Colonic mucosa (tissue), 4 donors: ENCODE measurements at regions not wholly inside any gene's neighbourhood (a gene's known extent, or its start where the extent isn't known, plus 50 kb on each side); places are given as distances from the start of the nearest gene placed in this dataset.

Experiments used
- DNase-seq: peaks from one replicate; pipeline ENCODE4 v3.0.0-alpha.2; 2020
- H3K27ac ChIP-seq: fragments of 200-600 bp; one replicate; pipeline ENCODE4 v1.8.0; 2021
- H3K27me3 ChIP-seq: fragments of 200-600 bp; one replicate; pipeline ENCODE4 v1.8.0; 2021
- H3K36me3 ChIP-seq: fragments of 200-600 bp; one replicate; pipeline ENCODE4 v1.8.0; 2021
- H3K4me1 ChIP-seq: fragments of 200-600 bp; one replicate; pipeline ENCODE4 v1.8.0; 2021; ENCODE audit warnings: mild to moderate bottlenecking
- H3K4me3 ChIP-seq: fragments of 200-600 bp; one replicate; pipeline ENCODE4 v1.8.0; 2021
- H3K9ac ChIP-seq, 2 donors: one replicate each; pipeline ENCODE4 v1.7.0; 2013; ENCODE audit warnings: control low read depth in 2 of 2, low read depth in 2 of 2, low read length in 2 of 2
- H3K9me3 ChIP-seq: fragments of 200-600 bp; one replicate; pipeline ENCODE4 v1.8.0; 2021
- intact Hi-C: fragments of 100-400 bp; cut with DNase I; formaldehyde crosslinking; loops from one replicate; pipeline ENCODE4 v1.14.1; 2022
- TF ChIP-seq, protein P1 (sequence below): fragments of 200-600 bp; IDR thresholded peaks from one replicate; pipeline ENCODE4 v1.8.0; 2022; ENCODE audit warnings: antibody characterized with exemption, mild to moderate bottlenecking
- donor health status: healthy.
- donor health status: DM: no; HTN: no; CAD: no.
- donor health status: DM: no; HTN: no; CAD: no.

DNA sequence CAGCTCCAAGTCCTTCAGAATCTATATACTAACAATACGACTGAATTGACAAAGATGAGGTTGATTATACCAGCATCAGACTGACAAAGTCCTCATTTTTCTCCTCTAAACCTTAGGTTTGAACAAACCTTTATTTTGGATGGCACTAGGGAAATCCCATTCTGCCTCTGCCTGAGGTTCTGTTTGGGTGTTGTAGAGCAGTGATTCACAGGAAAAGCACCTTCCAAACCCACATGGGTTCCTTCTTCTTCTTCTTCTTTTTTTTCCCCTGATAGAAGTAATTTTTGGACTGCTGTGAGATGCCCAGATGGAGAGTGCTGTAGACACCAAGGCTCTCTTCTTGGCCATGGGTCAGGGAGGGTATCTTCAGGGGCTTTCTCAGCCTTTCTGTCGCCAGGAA is 164.9 kb upstream of the PAPPA start:
- intact Hi-C loops, result no loop called here
- no peaks in the 10 kb centered on the region for H3K9me3 ChIP-seq

DNA sequence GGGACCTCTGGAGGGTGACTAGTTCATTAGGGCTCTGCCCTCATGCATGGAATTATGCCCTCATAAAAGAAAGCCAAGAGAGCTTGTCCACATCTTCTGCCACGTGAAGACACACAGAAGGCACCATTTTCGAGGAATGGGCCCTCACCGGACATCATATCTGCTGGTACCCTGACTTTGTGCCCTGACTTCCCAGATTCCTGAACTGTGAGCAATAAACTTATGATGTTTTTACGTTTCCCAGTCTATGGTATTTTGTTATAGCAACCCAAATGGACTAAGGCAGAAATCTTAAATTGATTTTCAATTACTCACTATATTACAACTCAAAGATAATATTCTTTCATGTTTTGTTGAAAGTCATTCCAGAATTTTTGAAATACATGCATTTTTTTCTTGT is 163.8 kb upstream of the PAPPA start:
- no peak overlapping the region for H3K9ac ChIP-seq
- H3K36me3 ChIP-seq, result no peaks in the 10 kb centered on the region
- intact Hi-C loops, result no loop called here
- no peaks in the 10 kb centered on the region for H3K27me3 ChIP-seq
- no peaks in the 10 kb centered on the region for H3K9me3 ChIP-seq
- no peaks in the 10 kb centered on the region for H3K4me1 ChIP-seq
- DNase-seq, result no peak
- H3K27ac ChIP-seq, result no peak overlapping the region
- TF ChIP-seq, protein P1, sequence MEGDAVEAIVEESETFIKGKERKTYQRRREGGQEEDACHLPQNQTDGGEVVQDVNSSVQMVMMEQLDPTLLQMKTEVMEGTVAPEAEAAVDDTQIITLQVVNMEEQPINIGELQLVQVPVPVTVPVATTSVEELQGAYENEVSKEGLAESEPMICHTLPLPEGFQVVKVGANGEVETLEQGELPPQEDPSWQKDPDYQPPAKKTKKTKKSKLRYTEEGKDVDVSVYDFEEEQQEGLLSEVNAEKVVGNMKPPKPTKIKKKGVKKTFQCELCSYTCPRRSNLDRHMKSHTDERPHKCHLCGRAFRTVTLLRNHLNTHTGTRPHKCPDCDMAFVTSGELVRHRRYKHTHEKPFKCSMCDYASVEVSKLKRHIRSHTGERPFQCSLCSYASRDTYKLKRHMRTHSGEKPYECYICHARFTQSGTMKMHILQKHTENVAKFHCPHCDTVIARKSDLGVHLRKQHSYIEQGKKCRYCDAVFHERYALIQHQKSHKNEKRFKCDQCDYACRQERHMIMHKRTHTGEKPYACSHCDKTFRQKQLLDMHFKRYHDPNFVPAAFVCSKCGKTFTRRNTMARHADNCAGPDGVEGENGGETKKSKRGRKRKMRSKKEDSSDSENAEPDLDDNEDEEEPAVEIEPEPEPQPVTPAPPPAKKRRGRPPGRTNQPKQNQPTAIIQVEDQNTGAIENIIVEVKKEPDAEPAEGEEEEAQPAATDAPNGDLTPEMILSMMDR, result no peak
- no peak overlapping the region for H3K4me3 ChIP-seq

More for the DNA sequence above, 164.9 kb upstream of the PAPPA start:
- H3K27ac ChIP-seq, result no peak overlapping the region
- no peaks in the 10 kb centered on the region for H3K36me3 ChIP-seq
- H3K9ac ChIP-seq, result no peak overlapping the region
- no peak for DNase-seq
- H3K27me3 ChIP-seq, result no peaks in the 10 kb centered on the region
- no peaks in the 10 kb centered on the region for H3K4me1 ChIP-seq
- TF ChIP-seq, protein P1, result no peak
- no peak overlapping the region for H3K4me3 ChIP-seq

DNA sequence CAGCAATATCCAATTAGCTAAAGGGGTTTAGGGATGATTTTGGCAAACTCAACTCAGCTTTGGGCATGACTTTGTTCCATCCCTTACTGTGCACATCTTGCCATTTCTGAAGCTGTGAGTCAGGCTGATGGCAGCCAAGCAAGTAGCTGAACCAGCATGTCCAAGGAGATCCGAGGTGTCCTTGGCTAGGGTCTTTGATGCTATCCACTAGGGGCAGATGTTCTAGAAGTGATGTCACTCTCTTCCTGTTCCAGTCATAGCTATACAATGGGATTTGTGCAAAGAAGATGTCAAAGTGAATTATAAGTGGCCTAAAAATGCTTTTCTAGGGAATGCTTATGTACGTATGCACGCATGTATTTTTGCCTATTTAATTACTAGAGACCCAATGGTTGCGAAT is 160.8 kb upstream of the PAPPA start:
- Histone ChIP-seq H3K27me3 (no peaks in the 10 kb centered on the region), H3K36me3 (no peaks in the 10 kb centered on the region), H3K9me3 (no peaks in the 10 kb centered on the region), H3K9ac (no peak overlapping the region), H3K4me1 (no peaks in the 10 kb centered on the region), H3K27ac (no peak overlapping the region), H3K4me3 (no peak overlapping the region)
- TF ChIP-seq, protein P1, result no peak
- DNase-seq, result no peak
- intact Hi-C loops, result no loop called here

DNA sequence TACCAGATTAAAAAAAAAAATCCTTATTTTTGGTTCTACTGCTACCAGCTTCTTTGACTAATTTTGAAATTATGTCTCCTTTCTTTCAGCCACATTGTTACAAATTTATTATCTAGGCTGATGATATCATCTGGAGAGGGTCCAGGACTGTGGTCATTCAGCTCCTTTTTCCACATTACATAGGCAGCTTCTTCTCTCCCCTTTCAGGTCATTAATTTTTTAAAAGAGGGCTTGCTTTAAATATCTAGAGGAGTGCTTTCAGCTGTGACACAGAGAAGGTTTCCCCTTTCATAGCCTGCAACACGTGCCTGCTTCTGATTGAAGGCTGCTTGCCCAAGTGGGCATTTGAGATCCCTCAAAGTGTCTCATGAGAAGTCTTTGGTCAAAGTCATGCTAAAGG is 155.7 kb upstream of the PAPPA start:
- DNase-seq, result no peak
- no peaks in the 10 kb centered on the region for H3K4me1 ChIP-seq
- H3K27me3 ChIP-seq, result no peaks in the 10 kb centered on the region
- no peaks in the 10 kb centered on the region for H3K9me3 ChIP-seq
- no peak overlapping the region for H3K27ac ChIP-seq
- H3K4me3 ChIP-seq, result no peak overlapping the region
- no peaks in the 10 kb centered on the region for H3K36me3 ChIP-seq
- TF ChIP-seq, protein P1, result no peak
- no peak overlapping the region for H3K9ac ChIP-seq
- intact Hi-C loops, result no loop called here

DNA sequence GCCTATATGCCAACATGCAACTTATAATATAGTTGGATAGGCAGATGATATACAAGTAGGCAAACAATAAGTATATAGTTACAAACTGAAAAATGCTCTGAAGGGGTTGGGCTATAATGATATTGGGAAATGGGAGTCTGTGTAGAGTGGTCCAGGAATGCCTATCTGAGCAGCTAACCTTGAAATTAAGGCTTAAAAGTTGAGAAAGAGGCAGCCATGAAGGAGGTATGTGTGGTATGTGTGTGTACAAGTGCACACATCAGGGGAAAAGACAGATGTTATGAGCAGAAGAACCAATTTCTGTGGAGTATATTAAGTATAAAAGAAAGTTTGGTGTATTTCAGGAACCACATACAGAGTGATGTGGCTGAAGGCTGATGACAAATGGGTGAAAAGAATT is 154.9 kb upstream of the PAPPA start:
- Histone ChIP-seq H3K4me1 (no peaks in the 10 kb centered on the region), H3K9me3 (no peaks in the 10 kb centered on the region), H3K27me3 (no peaks in the 10 kb centered on the region), H3K27ac (no peak overlapping the region), H3K4me3 (no peak overlapping the region), H3K9ac (no peak overlapping the region), H3K36me3 (no peaks in the 10 kb centered on the region)
- intact Hi-C loops, result no loop called here
- DNase-seq, result no peak
- TF ChIP-seq, protein P1, result no peak

DNA sequence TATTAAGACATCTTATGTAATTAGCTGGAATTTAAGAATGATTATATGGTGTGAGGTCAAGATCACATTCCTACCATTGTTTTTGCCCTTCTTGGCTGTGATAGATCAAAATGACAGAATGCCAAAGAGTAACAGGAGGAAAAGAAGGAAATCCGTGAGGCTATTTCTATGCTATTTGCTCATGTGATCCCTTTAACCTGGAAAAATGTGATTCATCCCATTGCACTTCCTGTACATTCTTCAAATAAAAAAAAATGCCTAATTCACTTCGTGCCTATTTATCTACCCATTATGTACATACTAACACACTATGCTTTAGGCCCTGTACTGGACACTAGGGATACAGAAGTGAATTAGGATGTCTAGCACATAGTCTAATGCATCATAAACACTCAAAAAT is 154.1 kb upstream of the PAPPA start:
- Histone ChIP-seq H3K4me3 (no peak overlapping the region), H3K36me3 (no peaks in the 10 kb centered on the region), H3K4me1 (no peaks in the 10 kb centered on the region), H3K27ac (no peak overlapping the region), H3K9me3 (no peaks in the 10 kb centered on the region), H3K9ac (no peak overlapping the region), H3K27me3 (no peaks in the 10 kb centered on the region)
- TF ChIP-seq, protein P1, result no peak
- DNase-seq, result no peak
- intact Hi-C loops, result no loop called here
